HG03139 (cell line): ENCODE measurements at regions not wholly inside any gene's neighbourhood (a gene's known extent, or its start where the extent isn't known, plus 50 kb on each side); places are given as distances from the start of the nearest gene placed in this dataset.

ENCODE experiments used
- ATAC-seq: cut with Tn5 transposase; IDR thresholded peaks from one replicate; pipeline ENCODE4 v1.9.1; 2021; ENCODE audit not compliant: unreplicated experiment

- no peak for ATAC-seq
These were observed 382.8 kb upstream of the TSHZ2 start for GRCh38 chr20:52589251-52589812.

GRCh38 chr20:52586660-52587059, 385.5 kb upstream of the TSHZ2 start:
- no peak for ATAC-seq

DNA sequence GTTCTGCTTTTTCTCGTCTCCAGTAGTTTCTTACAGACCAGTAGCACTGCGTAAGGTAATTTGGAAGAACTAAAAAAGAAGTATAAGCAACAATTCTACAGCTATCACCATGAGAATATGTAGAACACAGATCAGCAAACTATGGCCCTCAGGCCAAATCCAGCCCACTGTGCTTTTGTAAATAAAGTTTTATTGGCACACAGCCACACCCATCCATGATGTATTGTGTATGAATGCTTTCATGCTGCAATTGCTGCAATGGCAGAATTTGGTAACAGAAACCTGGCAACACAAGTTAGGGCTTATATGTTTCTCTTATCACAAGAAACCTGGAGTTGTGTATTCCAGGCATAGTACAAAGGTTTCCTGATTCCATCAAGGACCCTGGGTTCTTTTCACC, 386.8 kb upstream of the TSHZ2 start:
- ATAC-seq = no peak

DNA sequence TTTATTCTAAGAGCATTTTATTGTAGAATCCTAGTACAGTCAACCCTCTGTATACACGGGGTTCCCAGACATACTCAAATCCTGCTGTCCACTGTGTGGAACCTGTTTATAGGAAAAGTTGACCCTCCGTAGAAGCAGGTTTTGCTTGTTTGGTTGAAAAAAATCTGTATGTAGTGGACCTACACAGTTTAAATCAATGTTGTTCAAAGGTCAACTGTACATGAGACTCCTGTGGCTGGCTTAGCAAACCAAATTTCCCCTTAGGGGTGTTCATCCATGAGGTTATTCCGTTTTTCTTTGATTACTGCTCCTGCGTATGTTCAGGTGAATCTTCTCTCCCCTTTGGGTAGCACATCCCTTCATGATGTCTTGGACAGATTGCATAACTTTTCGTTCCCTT, 387.0 kb upstream of the ZFP64 start:
- ATAC-seq = no peak

- ATAC-seq = no peak
These were observed 386.1 kb upstream of the ZFP64 start for GRCh38 chr20:52577696-52578095.

DNA sequence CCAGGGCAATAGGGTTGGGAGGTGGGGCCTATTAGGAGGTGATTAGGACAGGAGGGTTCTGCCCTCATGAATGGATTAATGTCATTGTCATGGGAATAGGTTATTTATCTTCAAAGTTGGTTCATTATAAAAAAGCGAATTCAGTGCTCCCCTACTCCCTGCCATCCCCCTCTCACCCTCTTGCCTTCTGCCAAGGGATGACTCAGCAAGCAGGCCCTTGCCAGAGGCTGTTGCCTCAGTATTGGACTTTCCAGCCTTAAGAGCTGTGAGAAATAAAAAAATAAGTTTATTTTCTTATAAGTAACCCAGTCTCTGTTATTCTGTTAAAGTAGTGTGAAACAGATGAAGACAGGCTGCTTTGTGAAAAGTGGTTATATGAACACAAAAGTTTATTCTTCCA, 381.1 kb upstream of the ZFP64 start:
- ATAC-seq = no peak

- ATAC-seq = no peak
These were observed 377.6 kb upstream of the ZFP64 start for GRCh38 chr20:52569201-52569600.

GRCh38 chr20:52565614-52566013, 374.0 kb upstream of the ZFP64 start:
- ATAC-seq = no peak

DNA sequence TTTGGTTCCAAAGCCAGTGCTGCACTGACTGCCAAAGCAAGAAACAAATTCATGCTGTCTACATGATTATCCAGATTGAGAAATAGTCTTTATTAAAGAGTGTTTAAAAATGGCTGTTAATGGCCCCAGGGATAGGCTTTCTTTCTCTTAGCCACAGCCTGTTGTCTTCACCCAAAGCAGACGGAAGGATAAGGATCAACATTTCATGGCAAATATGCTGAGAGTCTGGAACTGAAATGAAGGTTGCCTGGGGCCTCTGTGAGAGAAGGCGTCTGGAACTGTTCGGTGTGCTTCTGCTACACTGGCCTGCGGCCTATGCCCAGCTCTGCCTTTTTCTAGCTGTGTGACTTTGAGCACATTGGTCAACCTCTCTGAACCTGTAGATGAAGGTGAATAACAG, 373.0 kb upstream of the ZFP64 start:
- ATAC-seq = no peak

DNA sequence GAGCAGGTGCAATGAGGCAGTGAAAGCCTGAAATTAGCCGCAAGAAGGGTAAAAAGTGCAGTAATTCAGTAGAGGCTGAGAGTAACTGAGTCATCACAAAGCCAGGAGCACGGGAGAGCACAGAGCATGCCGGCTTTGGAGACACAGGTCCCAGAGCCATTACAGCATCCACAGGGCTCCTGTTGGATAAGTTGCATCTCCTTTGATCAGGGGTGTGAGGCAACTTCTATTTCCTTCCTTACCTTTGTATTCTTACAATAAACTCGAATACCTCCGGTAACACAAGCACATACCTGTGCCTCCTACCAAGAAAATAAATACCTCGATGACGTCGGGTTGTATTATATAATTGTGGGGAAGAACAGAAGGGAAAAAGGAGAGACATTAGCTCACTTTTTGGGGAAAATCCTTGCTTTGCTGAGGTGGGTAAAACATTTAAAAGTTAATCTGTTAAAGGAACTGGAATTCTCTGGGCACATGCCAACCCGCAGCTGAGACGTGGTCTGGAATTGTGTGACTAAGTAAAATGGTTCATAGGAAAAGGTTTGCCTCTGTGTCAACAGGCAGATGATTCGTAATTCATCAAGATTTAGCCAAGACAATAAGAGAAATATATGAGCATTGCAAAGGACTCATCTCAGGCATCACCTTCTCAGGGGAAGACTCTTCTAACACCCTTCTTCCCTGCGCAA, 360.7 kb upstream of the ZFP64 start:
- no peak for ATAC-seq

- no peak for ATAC-seq
These were observed 350.6 kb upstream of the ZFP64 start for GRCh38 chr20:52542131-52542530.

DNA sequence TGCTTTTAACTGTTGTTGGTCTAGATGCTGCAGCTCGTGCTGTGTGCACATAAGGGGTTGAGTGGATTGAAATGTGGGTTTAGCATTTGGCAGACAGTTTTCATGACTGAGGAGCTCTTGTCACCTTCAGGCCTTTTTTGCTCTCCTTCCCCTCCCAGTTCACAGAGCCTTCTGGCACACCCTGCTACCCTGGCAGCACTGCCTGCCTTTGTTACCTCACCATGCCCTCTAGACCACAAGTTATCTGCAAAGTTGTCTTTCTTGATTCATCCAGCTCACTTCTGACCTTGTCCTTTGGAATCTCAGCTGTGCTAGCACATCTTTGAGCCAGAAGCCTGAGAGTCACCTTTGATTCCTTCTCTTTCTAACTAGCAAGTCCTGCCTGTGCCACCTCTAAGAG, 348.9 kb upstream of the ZFP64 start:
- ATAC-seq = no peak

GRCh38 chr20:52539891-52540290, 348.3 kb upstream of the ZFP64 start:
- ATAC-seq = no peak

- no peak for ATAC-seq
These were observed 345.3 kb upstream of the ZFP64 start for GRCh38 chr20:52536841-52537400.

GRCh38 chr20:52536040-52536439, 344.5 kb upstream of the ZFP64 start:
- ATAC-seq = no peak

GRCh38 chr20:52534616-52535015, 343.0 kb upstream of the ZFP64 start:
- ATAC-seq = no peak

DNA sequence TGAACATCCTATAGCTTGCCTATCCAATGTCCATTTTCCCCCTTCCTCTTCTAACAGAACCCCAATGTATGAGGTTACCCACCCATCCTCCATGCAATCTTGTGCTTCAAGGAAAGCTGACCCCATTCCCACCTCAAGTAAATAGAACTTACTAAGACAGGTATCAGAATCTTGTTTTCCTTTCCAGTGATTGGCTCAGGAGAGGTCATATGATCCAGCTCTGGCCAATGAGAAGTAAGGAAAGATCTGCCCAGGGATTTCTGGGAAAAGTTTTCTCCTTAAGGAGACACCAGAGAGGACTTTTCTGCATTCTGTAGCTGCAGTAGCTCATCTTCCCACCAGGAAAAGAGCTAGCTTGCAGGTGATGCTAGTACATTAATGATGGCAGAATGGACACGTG, 341.8 kb upstream of the ZFP64 start:
- no peak for ATAC-seq

GRCh38 chr20:52532674-52533073, 341.1 kb upstream of the ZFP64 start:
- ATAC-seq = no peak

- no peak for ATAC-seq
These were observed 339.0 kb upstream of the ZFP64 start for GRCh38 chr20:52530571-52530970.

DNA sequence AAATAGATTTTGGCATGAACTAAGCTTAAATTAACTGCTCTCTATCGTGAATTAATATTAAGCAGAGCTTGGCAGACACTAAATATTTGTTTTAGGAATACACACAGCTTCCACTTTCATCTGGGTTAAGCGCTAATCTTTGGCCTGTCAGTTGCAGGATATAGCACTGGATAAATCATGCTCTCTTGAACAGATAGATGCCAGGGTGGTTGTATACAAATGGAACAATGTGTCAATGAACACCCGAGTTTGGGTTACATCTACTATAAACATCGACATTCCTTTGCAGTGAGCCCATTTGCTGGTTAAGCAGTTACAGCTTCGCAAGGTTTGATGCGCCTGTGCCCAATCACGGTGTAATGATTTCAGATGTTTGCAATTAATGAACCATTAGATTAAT, 338.2 kb upstream of the ZFP64 start:
- no peak for ATAC-seq

GRCh38 chr20:52524861-52525260, 333.3 kb upstream of the ZFP64 start:
- ATAC-seq = no peak

- ATAC-seq = no peak
These were observed 327.2 kb upstream of the ZFP64 start for GRCh38 chr20:52518735-52519134.

DNA sequence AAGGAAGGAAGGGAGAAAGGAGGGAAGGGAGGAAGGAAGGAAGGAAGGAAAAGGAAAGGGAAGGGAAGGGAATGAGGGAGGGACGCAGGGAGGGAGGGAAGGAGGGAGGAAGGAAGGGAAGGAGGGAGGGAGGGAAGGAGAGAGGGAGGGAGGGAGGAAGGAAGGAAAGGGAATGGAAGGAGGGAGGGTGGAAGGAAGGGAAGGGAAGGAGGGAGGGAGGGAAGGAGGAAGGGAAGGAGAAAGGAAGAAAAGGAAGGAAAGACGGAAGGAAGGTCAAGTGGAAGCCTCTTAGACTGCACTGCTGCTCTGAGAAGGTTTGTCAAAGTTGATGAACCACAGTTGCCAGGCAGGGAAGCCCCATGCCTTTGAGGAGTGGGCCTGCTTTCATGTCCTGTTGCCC, 324.3 kb upstream of the ZFP64 start:
- ATAC-seq = no peak
